Spinal cord (tissue), 9 donors: ENCODE measurements at regions not wholly inside any gene's neighbourhood (a gene's known extent, or its start where the extent isn't known, plus 50 kb on each side); places are given as distances from the start of the nearest gene placed in this dataset.

Experiments used
- DNase-seq, 6 donors: peaks; one replicate each; pipeline versions ENCODE4 v3.0.0 to v3.0.0-alpha.2; 2013 to 2015; ENCODE audit warnings: low spot score in 6 of 6, low read depth in 4 of 6
- H3K27ac ChIP-seq: one replicate; pipeline ENCODE4 v1.5.1; 2013; ENCODE audit warnings: low read depth, low read length, control low read depth
- H3K27me3 ChIP-seq: one replicate; pipeline ENCODE4 v1.6.1; 2013; ENCODE audit warnings: low read length; ENCODE audit not compliant: control insufficient read depth, insufficient read depth
- H3K36me3 ChIP-seq: one replicate; pipeline ENCODE4 v1.6.1; 2013; ENCODE audit warnings: low read length; ENCODE audit not compliant: control insufficient read depth, insufficient read depth
- H3K4me1 ChIP-seq: one replicate; pipeline ENCODE4 v1.6.1; 2013; ENCODE audit warnings: low read length; ENCODE audit not compliant: control insufficient read depth, insufficient read depth
- H3K4me3 ChIP-seq: one replicate; pipeline ENCODE4 v1.5.1; 2013; ENCODE audit warnings: low read depth, low read length, control low read depth
- H3K9me3 ChIP-seq: one replicate; pipeline ENCODE4 v1.6.1; 2013; ENCODE audit warnings: low read length; ENCODE audit not compliant: control insufficient read depth, insufficient read depth
- WGBS: methylation state at CpG from one replicate; pipeline ENCODE4 v1.1.5; 2013; ENCODE audit warnings: missing lambda C conversion rate; ENCODE audit not compliant: insufficient coverage; 5-methylcytosine and 5-hydroxymethylcytosine counted together
- donor health status: healthy.

DNA sequence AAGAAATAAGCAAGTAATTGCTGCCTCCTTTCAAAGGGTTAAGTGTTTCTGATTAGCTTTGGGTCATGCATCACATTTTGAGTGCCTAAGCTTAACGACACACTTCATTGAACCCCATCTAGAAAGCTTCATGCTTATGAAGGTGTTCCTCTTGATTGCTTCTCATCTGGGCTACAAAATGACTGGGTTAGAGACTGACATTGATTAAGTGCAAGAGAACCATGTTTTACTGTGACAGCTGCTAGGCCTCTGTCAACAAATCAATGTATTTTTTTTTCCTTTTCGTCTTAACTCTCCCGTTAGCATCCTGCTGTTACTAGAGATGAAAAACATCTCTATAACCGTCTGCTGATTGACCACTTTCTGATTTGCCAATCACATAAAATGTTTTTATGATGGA, 725.0 kb downstream of the TLE1 start:
- Histone ChIP-seq H3K9me3 (no peaks in the 10 kb centered on the region), H3K4me3 (no peak overlapping the region), H3K36me3 (no peaks in the 10 kb centered on the region), H3K4me1 (no peaks in the 10 kb centered on the region), H3K27me3 (no peaks in the 10 kb centered on the region), H3K27ac (no peak overlapping the region)
- WGBS: 20% methylated on average over 1 of the region's 4 CpGs
- DNase-seq: peak in 1 of 6 donors; percentile 16

DNA sequence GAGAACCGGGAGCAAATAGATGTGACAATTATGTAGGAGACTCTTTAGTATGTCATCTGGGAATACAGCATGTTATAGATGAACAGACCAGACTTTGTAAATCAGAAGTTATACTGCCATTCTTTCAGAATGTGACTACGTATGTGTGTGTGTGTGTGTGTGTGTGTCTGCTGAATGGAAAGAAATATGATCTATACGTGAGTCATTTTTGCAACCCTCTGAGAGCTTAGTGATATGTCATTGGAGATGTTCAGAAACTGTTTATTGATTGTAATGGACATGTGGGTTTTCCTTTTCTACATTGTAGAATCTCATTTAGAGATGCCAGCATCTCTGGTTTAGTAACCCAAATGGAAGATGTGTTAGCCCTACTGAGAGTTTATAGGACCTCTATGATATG, 731.5 kb downstream of the TLE1 start:
- Histone ChIP-seq H3K9me3 (no peaks in the 10 kb centered on the region), H3K4me1 (no peaks in the 10 kb centered on the region), H3K27ac (no peak overlapping the region), H3K36me3 (no peaks in the 10 kb centered on the region), H3K27me3 (no peaks in the 10 kb centered on the region), H3K4me3 (no peak overlapping the region)
- WGBS: 100% methylated on average over 1 of the region's 3 CpGs
- DNase-seq: no peak

DNA sequence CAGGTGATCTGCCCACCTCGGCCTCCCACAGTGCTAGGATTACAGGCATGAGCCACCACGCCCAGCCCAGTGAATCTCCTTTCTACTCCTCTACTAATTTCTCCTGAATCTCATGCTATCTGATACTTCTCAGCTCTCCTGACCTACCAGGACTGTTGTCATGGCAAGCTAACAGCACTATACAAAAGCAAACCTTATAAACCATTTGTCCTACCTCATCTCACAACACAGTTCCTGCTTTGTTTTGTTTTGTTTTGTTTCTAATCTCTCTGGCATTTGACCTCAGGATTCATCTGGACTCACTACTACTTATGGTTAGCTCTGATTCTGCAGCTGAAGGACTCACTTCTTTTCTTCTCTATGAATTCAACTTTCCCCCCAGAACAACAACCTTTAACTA, 734.8 kb downstream of the TLE1 start:
- Histone ChIP-seq H3K4me1 (no peaks in the 10 kb centered on the region), H3K27ac (no peak overlapping the region), H3K9me3 (no peaks in the 10 kb centered on the region), H3K4me3 (no peak overlapping the region), H3K36me3 (no peaks in the 10 kb centered on the region), H3K27me3 (no peaks in the 10 kb centered on the region)
- WGBS: 100% methylated on average over 1 of the region's 2 CpGs
- no peak for DNase-seq

DNA sequence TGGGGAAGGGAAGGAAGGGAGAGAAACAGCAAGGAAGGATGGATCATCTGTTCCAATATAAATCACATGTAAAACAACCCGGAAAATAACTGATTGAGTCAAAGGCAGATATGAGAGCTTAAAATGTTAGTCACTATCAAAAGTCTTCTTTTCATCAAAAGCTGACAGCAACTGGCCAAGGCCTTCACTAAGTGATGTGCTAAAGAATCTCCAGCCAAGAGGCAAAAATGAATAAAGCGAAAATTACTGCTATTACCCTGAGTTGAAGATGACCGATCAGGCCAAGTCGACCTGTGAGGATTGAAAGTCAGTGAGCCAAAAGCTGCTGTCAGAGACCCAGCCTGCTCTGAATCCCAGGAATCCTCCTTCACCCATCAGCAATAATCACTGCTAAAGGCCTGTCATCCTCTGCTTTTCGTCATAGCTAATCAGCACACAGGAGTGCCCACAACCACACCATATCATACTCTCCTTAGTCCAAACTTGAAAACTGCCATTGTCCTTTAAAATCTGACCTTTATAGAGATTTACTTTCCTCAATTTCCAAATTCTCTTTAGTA, 736.9 kb downstream of the TLE1 start:
- no peaks in the 10 kb centered on the region for H3K4me1 ChIP-seq
- no peaks in the 10 kb centered on the region for H3K36me3 ChIP-seq
- WGBS: 85% methylated on average over 4 of the region's 5 CpGs
- no peaks in the 10 kb centered on the region for H3K27me3 ChIP-seq
- H3K27ac ChIP-seq: no peak overlapping the region
- no peak overlapping the region for H3K4me3 ChIP-seq
- no peaks in the 10 kb centered on the region for H3K9me3 ChIP-seq
- DNase-seq: peak in 1 of 6 donors; percentile 12

DNA sequence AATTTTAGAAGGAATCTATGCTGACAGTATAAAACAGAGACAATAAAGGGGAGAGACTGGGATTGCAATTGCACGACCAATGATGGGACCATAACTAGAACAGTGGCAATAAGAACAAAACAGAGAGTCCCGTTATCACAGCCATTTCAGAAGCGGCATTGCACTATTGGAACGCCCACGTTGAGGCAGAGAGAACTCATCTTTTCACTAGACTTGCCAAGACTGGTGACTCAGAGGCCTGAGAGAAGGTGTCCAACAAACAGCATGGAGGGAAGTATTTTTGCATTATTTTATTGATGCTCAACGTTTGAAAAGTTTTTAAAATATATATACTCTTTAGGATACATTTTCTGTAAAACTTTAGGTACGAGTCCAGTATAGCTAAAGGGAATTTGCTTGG, 737.7 kb downstream of the TLE1 start:
- Histone ChIP-seq H3K4me3 (no peak overlapping the region), H3K27ac (no peak overlapping the region), H3K36me3 (no peaks in the 10 kb centered on the region), H3K27me3 (no peaks in the 10 kb centered on the region), H3K9me3 (no peaks in the 10 kb centered on the region), H3K4me1 (no peaks in the 10 kb centered on the region)
- WGBS: 84% methylated on average over 3 of the region's 7 CpGs
- no peak for DNase-seq

DNA sequence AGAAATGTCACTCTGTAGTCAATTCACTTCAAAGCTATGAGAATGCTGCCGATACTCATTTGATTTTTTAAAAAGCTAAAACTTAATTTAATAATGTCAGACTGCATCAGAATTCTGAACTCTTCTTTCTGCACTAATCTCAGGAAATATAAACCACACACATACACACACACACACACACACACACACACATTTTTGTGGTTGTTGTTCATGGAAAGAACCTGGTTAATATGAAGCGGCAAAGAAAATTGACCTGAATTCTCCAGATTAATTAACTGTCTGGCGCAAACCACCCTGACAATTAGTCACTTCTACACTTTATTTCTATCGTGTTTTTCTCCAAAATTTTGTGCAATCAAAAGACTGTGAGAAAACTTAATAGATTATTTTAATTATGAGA, 740.5 kb downstream of the TLE1 start:
- Histone ChIP-seq H3K27ac (no peak overlapping the region), H3K36me3 (no peaks in the 10 kb centered on the region), H3K27me3 (no peaks in the 10 kb centered on the region), H3K9me3 (no peaks in the 10 kb centered on the region), H3K4me1 (no peaks in the 10 kb centered on the region), H3K4me3 (no peak overlapping the region)
- DNase-seq: no peak
- no CpG with 5 or more reads among the region's 4 CpGs for WGBS

DNA sequence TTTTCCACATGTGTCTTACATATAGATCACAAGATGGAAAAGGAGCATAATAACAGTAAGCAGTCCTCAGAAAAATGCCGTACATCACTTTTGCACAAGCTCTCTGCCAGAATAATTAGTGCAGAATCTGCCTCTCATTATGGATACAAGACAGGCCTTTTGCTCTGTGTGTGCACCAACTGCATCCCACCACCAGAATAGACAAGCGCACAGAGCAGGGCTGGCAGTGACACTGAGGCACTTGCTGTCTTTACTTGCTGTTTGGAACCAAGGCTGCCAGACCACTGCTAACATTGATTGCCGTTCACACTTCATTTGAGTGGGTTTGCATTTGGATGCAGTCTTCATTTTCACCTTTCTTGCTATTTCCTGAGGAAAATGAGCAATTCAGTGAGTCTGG, 741.3 kb downstream of the TLE1 start:
- no peaks in the 10 kb centered on the region for H3K27me3 ChIP-seq
- DNase-seq: peak in 5 of 6 donors; percentile 7 to 79 (median 17)

DNA sequence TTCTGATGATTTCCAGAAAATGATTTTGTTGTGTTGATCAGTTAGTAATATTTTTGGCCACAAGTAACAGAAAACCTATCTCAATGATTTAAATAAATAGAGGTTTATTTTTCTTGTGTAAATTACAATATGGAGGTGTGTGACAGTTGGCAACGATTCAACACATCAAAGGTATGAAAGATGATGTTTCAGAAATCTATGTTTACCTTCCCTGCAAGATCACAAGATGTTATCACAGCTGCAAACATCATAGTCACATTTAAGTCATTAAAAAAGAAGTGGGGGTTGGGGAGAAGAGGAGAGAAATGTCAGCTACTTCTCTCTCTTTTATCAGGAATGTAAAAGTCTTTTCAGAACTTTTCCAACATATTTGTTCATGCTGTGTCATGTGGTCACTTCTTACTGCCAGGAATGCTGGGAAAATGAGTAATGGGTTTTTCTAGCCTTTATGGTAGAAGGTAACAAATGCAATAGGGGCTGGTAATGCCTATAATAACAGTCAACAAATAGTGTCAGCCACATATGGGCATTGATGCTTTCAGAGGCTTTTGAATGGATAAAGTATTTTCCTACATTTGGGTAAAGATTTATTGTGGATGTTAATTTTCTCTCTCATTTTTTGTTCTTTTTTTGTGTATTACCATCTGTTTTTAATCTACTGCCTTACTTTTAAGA, 742.7 kb downstream of the TLE1 start:
- no CpG with 5 or more reads among the region's 1 CpG for WGBS
- Histone ChIP-seq H3K4me3 (no peak overlapping the region), H3K4me1 (no peaks in the 10 kb centered on the region), H3K27ac (no peak overlapping the region), H3K9me3 (no peaks in the 10 kb centered on the region), H3K27me3 (no peaks in the 10 kb centered on the region), H3K36me3 (no peaks in the 10 kb centered on the region)
- no peak for DNase-seq

More for the DNA sequence above, 741.3 kb downstream of the TLE1 start:
- WGBS: 42% methylated on average over 2 of the region's 3 CpGs
- H3K36me3 ChIP-seq: no peaks in the 10 kb centered on the region
- no peak overlapping the region for H3K27ac ChIP-seq
- no peak overlapping the region for H3K4me3 ChIP-seq
- no peaks in the 10 kb centered on the region for H3K9me3 ChIP-seq
- H3K4me1 ChIP-seq: no peaks in the 10 kb centered on the region

DNA sequence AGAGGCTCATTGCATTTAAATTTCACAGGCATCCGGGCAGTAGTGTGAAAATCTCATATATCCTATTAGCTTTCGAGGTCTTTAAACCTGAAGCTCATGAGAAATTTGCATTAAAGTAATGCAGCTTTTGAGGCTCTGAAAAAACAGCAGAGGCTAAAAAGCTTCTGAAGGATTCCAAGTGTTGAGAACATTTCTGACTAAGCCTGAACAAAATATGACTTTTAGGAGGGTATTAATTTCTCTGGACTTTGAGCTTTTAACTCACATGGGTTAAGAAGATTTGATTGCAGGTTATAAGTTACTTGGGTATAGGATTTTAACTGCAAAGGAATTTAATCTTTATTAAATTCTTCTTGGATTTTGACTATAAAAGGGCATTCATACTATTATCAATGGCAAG, 743.9 kb downstream of the TLE1 start:
- Histone ChIP-seq H3K27me3 (no peaks in the 10 kb centered on the region), H3K27ac (no peak overlapping the region), H3K4me3 (no peak overlapping the region), H3K9me3 (no peaks in the 10 kb centered on the region), H3K4me1 (no peaks in the 10 kb centered on the region), H3K36me3 (no peaks in the 10 kb centered on the region)
- WGBS: no CpG with 5 or more reads among the region's 2 CpGs
- DNase-seq: no peak

DNA sequence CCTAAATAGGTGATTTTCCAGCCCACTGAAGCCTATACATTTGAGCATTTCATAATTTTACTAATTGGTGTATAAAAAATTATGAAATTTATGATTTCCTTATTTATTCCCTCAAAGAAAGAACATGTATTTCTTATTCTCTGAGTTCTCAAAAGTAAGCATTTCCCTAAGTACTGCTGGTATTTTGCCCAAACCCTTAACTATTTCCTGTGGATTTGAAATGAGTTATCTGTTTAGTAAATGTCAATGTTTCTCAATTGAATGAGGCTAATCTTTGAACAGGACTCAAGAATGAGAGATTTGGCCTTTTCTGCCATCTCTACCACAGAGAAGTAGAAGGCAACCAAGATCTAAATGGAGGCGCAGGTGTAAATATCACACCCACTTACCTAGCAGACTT, 751.7 kb downstream of the TLE1 start:
- no peaks in the 10 kb centered on the region for H3K9me3 ChIP-seq
- no CpG with 5 or more reads among the region's 1 CpG for WGBS
- no peak overlapping the region for H3K27ac ChIP-seq
- H3K27me3 ChIP-seq: no peaks in the 10 kb centered on the region
- DNase-seq: no peak
- no peak overlapping the region for H3K4me3 ChIP-seq
- H3K4me1 ChIP-seq: no peaks in the 10 kb centered on the region
- no peaks in the 10 kb centered on the region for H3K36me3 ChIP-seq
